ENCODE measurements at regions not wholly inside any gene's neighbourhood (a gene's known extent, or its start where the extent isn't known, plus 50 kb on each side); places are given as distances from the start of the nearest gene placed in this dataset.

DNA sequence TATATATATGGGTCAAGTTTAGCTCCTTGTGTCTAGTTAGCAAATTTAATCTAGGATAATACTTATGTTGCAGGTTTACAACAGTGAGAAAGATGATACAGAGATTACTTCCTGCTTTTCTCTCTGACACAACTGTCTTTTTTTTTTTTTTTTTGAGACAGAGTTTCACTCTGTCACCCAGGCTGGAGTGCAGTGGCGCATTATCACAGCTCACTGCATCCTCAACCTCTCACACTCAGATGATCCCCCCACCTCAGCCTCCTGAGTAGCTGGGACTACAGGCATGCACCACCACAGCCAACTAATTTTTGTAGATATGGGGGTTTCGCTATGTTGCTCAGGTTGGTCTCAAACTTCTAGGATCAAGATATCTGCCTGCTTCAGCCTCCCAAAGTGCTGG is 706.9 kb upstream of the SOX9 start:
- no peak overlapping the region for H3K4me3 ChIP-seq (ENCODE audit: low read length)
- intact Hi-C loops (cut with micrococcal nuclease), result loop anchor here (1.0 kb wide), 1 partner anchor 10 kb away; no protein-coding TSS in a partner anchor
- ATAC-seq (no peak), DNase-seq (no peak)
- BruUV-seq (replicated peaks), result no TSS peak
- H3K27me3 ChIP-seq (ENCODE audit: low read length), result no peaks in the 10 kb centered on the region
- ChIA-PET POLR2A (ENCODE audit: unreplicated experiment) (no interaction called here), CTCF (no interaction called here)
- TF ChIP-seq, protein P1, sequence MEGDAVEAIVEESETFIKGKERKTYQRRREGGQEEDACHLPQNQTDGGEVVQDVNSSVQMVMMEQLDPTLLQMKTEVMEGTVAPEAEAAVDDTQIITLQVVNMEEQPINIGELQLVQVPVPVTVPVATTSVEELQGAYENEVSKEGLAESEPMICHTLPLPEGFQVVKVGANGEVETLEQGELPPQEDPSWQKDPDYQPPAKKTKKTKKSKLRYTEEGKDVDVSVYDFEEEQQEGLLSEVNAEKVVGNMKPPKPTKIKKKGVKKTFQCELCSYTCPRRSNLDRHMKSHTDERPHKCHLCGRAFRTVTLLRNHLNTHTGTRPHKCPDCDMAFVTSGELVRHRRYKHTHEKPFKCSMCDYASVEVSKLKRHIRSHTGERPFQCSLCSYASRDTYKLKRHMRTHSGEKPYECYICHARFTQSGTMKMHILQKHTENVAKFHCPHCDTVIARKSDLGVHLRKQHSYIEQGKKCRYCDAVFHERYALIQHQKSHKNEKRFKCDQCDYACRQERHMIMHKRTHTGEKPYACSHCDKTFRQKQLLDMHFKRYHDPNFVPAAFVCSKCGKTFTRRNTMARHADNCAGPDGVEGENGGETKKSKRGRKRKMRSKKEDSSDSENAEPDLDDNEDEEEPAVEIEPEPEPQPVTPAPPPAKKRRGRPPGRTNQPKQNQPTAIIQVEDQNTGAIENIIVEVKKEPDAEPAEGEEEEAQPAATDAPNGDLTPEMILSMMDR (conservative IDR thresholded peaks at IDR 0.05; ENCODE audit: low read depth, low read length), result no peak
- TF ChIP-seq EZH2phosphoT487 (IDR thresholded peaks at IDR 0.05; ENCODE audit: borderline replicate concordance, low read length) (no peak), EZH2 (IDR thresholded peaks at IDR 0.05; ENCODE audit: low read length, unreplicated experiment) (no peak)
- H3K9me2 ChIP-seq (replicated peaks; ENCODE audit: low read length), result no peaks in the 10 kb centered on the region
- no peaks in the 10 kb centered on the region for H3F3A ChIP-seq (ENCODE audit: low read length, unreplicated experiment)
- no peak overlapping the region for H2AFZ ChIP-seq (ENCODE audit: low read length)
- no peaks in the 10 kb centered on the region for H4K20me1 ChIP-seq (ENCODE audit: low read length)
- H3K27ac ChIP-seq (ENCODE audit: low read length), result peak overlapping the region; percentile 93
- no peaks in the 10 kb centered on the region for H3K9me3 ChIP-seq (ENCODE audit: low read length)
- no peaks in the 10 kb centered on the region for H3K79me2 ChIP-seq (ENCODE audit: low read length)
- H3K4me2 ChIP-seq (ENCODE audit: low read length), result peak overlapping the region; percentile 54; the same call in 1 of the 2 replicates
- H3K4me1 ChIP-seq (ENCODE audit: insufficient read depth, low read length), result peaks cover 39% of the 10 kb centered on the region
- peak overlapping the region; percentile 66 for H3K9ac ChIP-seq (ENCODE audit: low read length)
- H3K36me3 ChIP-seq (ENCODE audit: low read depth, low read length), result no peaks in the 10 kb centered on the region; the same call in 1 of the 2 replicates

DNA sequence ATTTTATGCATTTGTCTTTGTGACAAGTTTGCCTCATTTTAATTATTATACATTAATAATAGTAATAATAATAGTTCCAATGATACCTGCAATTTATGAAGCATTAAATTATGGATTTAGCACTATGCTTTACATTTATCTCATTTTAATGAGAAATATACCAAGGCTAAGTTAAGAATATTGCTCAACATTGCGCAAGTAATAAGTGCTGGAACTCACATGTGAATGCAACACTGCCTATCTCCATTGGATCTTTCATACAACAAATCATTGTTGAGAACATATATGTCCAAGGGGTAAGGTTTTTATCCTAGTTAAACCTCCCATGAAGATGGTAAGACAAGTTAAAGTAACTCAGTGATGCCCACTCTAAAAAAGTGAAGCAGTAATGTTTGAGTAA is 703.7 kb upstream of the SOX9 start:
- intact Hi-C loops (cut with micrococcal nuclease), result no loop called here
- no peak for TF ChIP-seq EZH2 (IDR thresholded peaks at IDR 0.05; ENCODE audit: low read length, unreplicated experiment)
- TF ChIP-seq, protein P1 (conservative IDR thresholded peaks at IDR 0.05; ENCODE audit: low read depth, low read length), result no peak
- TF ChIP-seq EZH2phosphoT487 (IDR thresholded peaks at IDR 0.05; ENCODE audit: borderline replicate concordance, low read length), result no peak
- H3K4me2 ChIP-seq (ENCODE audit: low read length), result no peak overlapping the region
- CTCF ChIA-PET, result no interaction called here
- H3K27me3 ChIP-seq (ENCODE audit: low read length), result no peaks in the 10 kb centered on the region
- no peak overlapping the region for H3K4me3 ChIP-seq (ENCODE audit: low read length)
- H2AFZ ChIP-seq (ENCODE audit: low read length), result no peak overlapping the region
- POLR2A ChIA-PET (ENCODE audit: unreplicated experiment), result no interaction called here
- H3K4me1 ChIP-seq (ENCODE audit: insufficient read depth, low read length), result peaks cover 23% of the 10 kb centered on the region
- no peaks in the 10 kb centered on the region for H3K79me2 ChIP-seq (ENCODE audit: low read length)
- H3F3A ChIP-seq (ENCODE audit: low read length, unreplicated experiment), result no peaks in the 10 kb centered on the region
- ATAC-seq, result no peak
- DNase-seq, result no peak
- no TSS peak for BruUV-seq (replicated peaks)
- H3K9me3 ChIP-seq (ENCODE audit: low read length), result no peaks in the 10 kb centered on the region
- H3K27ac ChIP-seq (ENCODE audit: low read length), result no peak overlapping the region
- no peak overlapping the region for H3K9ac ChIP-seq (ENCODE audit: low read length)
- no peaks in the 10 kb centered on the region for H3K9me2 ChIP-seq (replicated peaks; ENCODE audit: low read length)
- no peaks in the 10 kb centered on the region for H4K20me1 ChIP-seq (ENCODE audit: low read length)
- H3K36me3 ChIP-seq (ENCODE audit: low read depth, low read length), result no peaks in the 10 kb centered on the region

DNA sequence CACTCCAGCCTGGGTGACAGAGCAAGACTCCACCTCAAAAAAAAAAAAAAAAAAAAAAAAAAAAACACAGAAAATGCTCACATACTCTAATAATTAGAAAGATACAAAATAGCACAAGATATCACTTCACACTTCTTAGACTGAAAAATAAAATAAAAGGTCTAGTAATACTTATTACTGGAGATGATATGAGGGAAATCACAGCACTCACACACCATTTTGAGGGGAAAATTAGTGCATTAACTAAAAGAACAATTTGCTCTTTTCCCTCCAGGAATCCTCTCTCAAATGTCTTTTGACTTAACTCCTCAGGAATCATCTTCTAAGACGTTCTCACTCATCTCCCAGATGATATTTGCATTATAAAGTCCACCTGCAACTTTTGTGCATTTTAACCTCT is 697.9 kb upstream of the SOX9 start:
- Histone ChIP-seq H3K9ac (ENCODE audit: low read length) (peak overlapping the region; percentile 78), H3K27me3 (ENCODE audit: low read length) (no peaks in the 10 kb centered on the region), H4K20me1 (ENCODE audit: low read length) (no peaks in the 10 kb centered on the region), H3K4me2 (ENCODE audit: low read length) (peak overlapping the region; percentile 49), H3K27ac (ENCODE audit: low read length) (peak overlapping the region; percentile 97), H3K9me2 (replicated peaks; ENCODE audit: low read length) (no peaks in the 10 kb centered on the region), H3K4me3 (ENCODE audit: low read length) (no peak overlapping the region), H3K9me3 (ENCODE audit: low read length) (no peaks in the 10 kb centered on the region), H3K36me3 (ENCODE audit: low read depth, low read length) (no peaks in the 10 kb centered on the region), H3K79me2 (ENCODE audit: low read length) (no peaks in the 10 kb centered on the region), H3K4me1 (ENCODE audit: insufficient read depth, low read length) (peaks cover 43% of the 10 kb centered on the region), H3F3A (ENCODE audit: low read length, unreplicated experiment) (peaks cover 21% of the 10 kb centered on the region), H2AFZ (ENCODE audit: low read length) (no peak overlapping the region)
- intact Hi-C loops (cut with micrococcal nuclease), result loop anchor here (5.0 kb wide), 3 partner anchors 96 to 209 kb away; no protein-coding TSS in a partner anchor
- no peak for TF ChIP-seq EZH2phosphoT487 (IDR thresholded peaks at IDR 0.05; ENCODE audit: borderline replicate concordance, low read length)
- no peak for ATAC-seq
- POLR2A ChIA-PET (ENCODE audit: unreplicated experiment), result no interaction called here
- DNase-seq, result no peak
- no TSS peak for BruUV-seq (replicated peaks)
- CTCF ChIA-PET, result no interaction called here
